CD14-positive monocyte (primary cell): ENCODE measurements at regions not wholly inside any gene's neighbourhood (a gene's known extent, or its start where the extent isn't known, plus 50 kb on each side); places are given as distances from the start of the nearest gene placed in this dataset.
A peak's percentile ranks its signal among the peaks of the same experiment; 100 is the strongest.

Experiments
- DNase-seq, 3 donors: peaks; one replicate each; pipeline ENCODE4 v3.0.0-alpha.2; 2011 to 2022
- H2AFZ ChIP-seq: 2 replicates; pipeline ENCODE4 v1.6.0; 2012; ENCODE audit warnings: mild to moderate bottlenecking, low read depth, low read length, inconsistent platforms; ENCODE audit not compliant: insufficient read depth, poor library complexity, severe bottlenecking
- H3K27ac ChIP-seq, 2 donors: 1 replicate in 1 of 2; 2 replicates in 1 of 2; pipeline ENCODE4 v1.5.1; 2012 to 2013; ENCODE audit warnings: low read length in 2 of 2, control low read depth in 1 of 2, inconsistent platforms in 1 of 2, low read depth in 1 of 2, mild to moderate bottlenecking in 1 of 2
- H3K27me3 ChIP-seq, 2 donors: one replicate each; pipeline versions ENCODE4 v1.6.0 to v1.6.1; 2011 to 2013; ENCODE audit warnings: low read length in 2 of 2; ENCODE audit not compliant: control insufficient read depth in 2 of 2, insufficient read depth in 2 of 2
- H3K36me3 ChIP-seq, 2 donors: replicated peaks in 1 of 2; 1 replicate in 1 of 2; 2 replicates in 1 of 2; pipeline versions ENCODE4 v1.5.1 to v1.6.1; 2012 to 2013; ENCODE audit warnings: low read length in 2 of 2, control low read depth in 1 of 2, inconsistent platforms in 1 of 2, mild to moderate bottlenecking in 1 of 2; ENCODE audit not compliant: insufficient read depth in 2 of 2, control insufficient read depth in 1 of 2
- H3K4me1 ChIP-seq, 2 donors: 1 replicate in 1 of 2; 2 replicates in 1 of 2; pipeline versions ENCODE4 v1.5.1 to v1.6.1; 2012 to 2013; ENCODE audit warnings: low read length in 2 of 2, control low read depth in 1 of 2, inconsistent platforms in 1 of 2, mild to moderate bottlenecking in 1 of 2, moderate library complexity in 1 of 2; ENCODE audit not compliant: insufficient read depth in 2 of 2, control insufficient read depth in 1 of 2
- H3K4me2 ChIP-seq: replicated peaks from 2 replicates; pipeline ENCODE3; 2012; ENCODE audit warnings: low read length, moderate library complexity, mild to moderate bottlenecking; ENCODE audit not compliant: poor library complexity, severe bottlenecking; ENCODE audit errors: extremely low read depth
- H3K4me3 ChIP-seq, 3 experiments: fragments of 200-600 bp in 1 of 3; sonication (generic) in 1 of 3; replicated peaks in 1 of 3; 1 replicate in 2 of 3; 2 replicates in 1 of 3; pipeline ENCODE4 v1.5.1; 2011 to 2013; ENCODE audit warnings: low read length in 3 of 3, mild to moderate bottlenecking in 3 of 3, control low read depth in 2 of 3, low read depth in 2 of 3, inconsistent platforms in 1 of 3, moderate library complexity in 1 of 3
- H3K79me2 ChIP-seq: 2 replicates; pipeline ENCODE4 v1.6.0; 2012; ENCODE audit warnings: mild to moderate bottlenecking, control low read depth, inconsistent platforms, low read length, moderate library complexity; ENCODE audit not compliant: insufficient read depth
- H3K9ac ChIP-seq: 2 replicates; pipeline ENCODE4 v1.6.0; 2017; ENCODE audit warnings: low read length, mild to moderate bottlenecking; ENCODE audit not compliant: insufficient read depth, poor library complexity, severe bottlenecking
- H3K9me3 ChIP-seq, 2 donors: replicated peaks in 1 of 2; 1 replicate in 1 of 2; 2 replicates in 1 of 2; pipeline versions ENCODE4 v1.5.1 to v1.6.1; 2012 to 2013; ENCODE audit warnings: low read length in 2 of 2, control low read depth in 1 of 2; ENCODE audit not compliant: control insufficient read depth in 1 of 2, insufficient read depth in 1 of 2
- H4K20me1 ChIP-seq: 2 replicates; pipeline ENCODE4 v1.6.0; 2012; ENCODE audit warnings: mild to moderate bottlenecking, low read length, control low read depth, moderate library complexity; ENCODE audit not compliant: insufficient read depth
- H3K27ac Mint-ChIP-seq, 7 donors: one replicate each; pipeline ENCODE4 v1.8.0; 2020; ENCODE audit warnings: mild to moderate bottlenecking in 7 of 7, mixed read lengths in 7 of 7, moderate library complexity in 6 of 7, inconsistent platforms in 2 of 7
- H3K27me3 Mint-ChIP-seq, 3 donors: one replicate each; pipeline ENCODE4 v1.8.0; 2021 to 2022; ENCODE audit warnings: low read depth in 3 of 3, mild to moderate bottlenecking in 3 of 3, mixed read lengths in 3 of 3, moderate library complexity in 3 of 3, inconsistent platforms in 1 of 3
- H3K36me3 Mint-ChIP-seq, 2 donors: one replicate each; pipeline ENCODE4 v1.8.0; 2020; ENCODE audit warnings: mixed read lengths in 2 of 2, inconsistent platforms in 1 of 2, mild to moderate bottlenecking in 1 of 2
- H3K4me1 Mint-ChIP-seq: one replicate; pipeline ENCODE4 v1.8.0; 2020; ENCODE audit warnings: mild to moderate bottlenecking, mixed read lengths
- H3K4me3 Mint-ChIP-seq, 2 donors: one replicate each; pipeline ENCODE4 v1.8.0; 2020; ENCODE audit warnings: mild to moderate bottlenecking in 2 of 2, mixed read lengths in 2 of 2, moderate library complexity in 1 of 2
- H3K9me3 Mint-ChIP-seq, 7 donors: one replicate each; pipeline ENCODE4 v1.8.0; 2020 to 2022; ENCODE audit warnings: mixed read lengths in 7 of 7, mild to moderate bottlenecking in 6 of 7, moderate library complexity in 6 of 7, inconsistent platforms in 2 of 7
- CTCF ChIP-seq: fragments of 200-600 bp; IDR thresholded peaks from one replicate; pipeline ENCODE4 v1.8.0; 2022; ENCODE audit warnings: antibody characterized with exemption, mild to moderate bottlenecking
- WGBS: methylation state at CpG from one replicate; pipeline ENCODE4 v1.1.5; 2013; ENCODE audit warnings: missing lambda C conversion rate; ENCODE audit not compliant: insufficient coverage; 5-methylcytosine and 5-hydroxymethylcytosine counted together
- intact Hi-C, 2 donors: fragments of 100-400 bp; cut with micrococcal nuclease; formaldehyde crosslinking; loops; one replicate each; pipeline versions ENCODE4 v1.15.0 to v1.15.1; 2023

- no peak overlapping the region for H3K4me3 Mint-ChIP-seq
These were observed 95.6 kb upstream of the MGAT5 start for GRCh38 chr2:134158295-134158694.

GRCh38 chr2:134161170-134161547, 92.7 kb upstream of the MGAT5 start:
- peaks cover 36% of the 10 kb centered on the region for H3K4me1 Mint-ChIP-seq
- H3K27ac Mint-ChIP-seq: peak overlapping the region; percentile 8 to 88 (median 28)
- peaks cover 52% of the 10 kb centered on the region for H4K20me1 ChIP-seq
- H3K36me3 Mint-ChIP-seq: peaks cover 5 to 14% of the 10 kb centered on the region in 2 donors
- peaks cover 60% of the 10 kb centered on the region for H3K79me2 ChIP-seq
- H3K27me3 Mint-ChIP-seq: peaks cover 0 to 2% (median 0%) of the 10 kb centered on the region in 3 donors
- H3K27ac ChIP-seq: peak overlapping the region in 1 of 2 donors; percentile 17
- peaks cover 13 to 15% of the 10 kb centered on the region in 2 donors for H3K4me1 ChIP-seq
- 0% methylated on average over 1 of the region's 4 CpGs for WGBS
- no peak overlapping the region for H2AFZ ChIP-seq
- H3K4me3 Mint-ChIP-seq: peak overlapping the region; percentile 17 to 47
- H3K36me3 ChIP-seq: peaks cover 0 to 7% of the 10 kb centered on the region in 2 donors
- H3K9me3 ChIP-seq: no peaks in the 10 kb centered on the region
- TF ChIP-seq CTCF: no peak
- no peaks in the 10 kb centered on the region for H3K27me3 ChIP-seq
- no peak overlapping the region for H3K4me2 ChIP-seq
- no peak for DNase-seq
- H3K9ac ChIP-seq: no peak overlapping the region
- H3K4me3 ChIP-seq: no peak overlapping the region
- intact Hi-C loops: no loop called here
- no peaks in the 10 kb centered on the region for H3K9me3 Mint-ChIP-seq

More at GRCh38 chr2:134158295-134158694, 95.6 kb upstream of the MGAT5 start:
- peaks cover 0 to 2% (median 0%) of the 10 kb centered on the region in 3 donors for H3K27me3 Mint-ChIP-seq
- Histone ChIP-seq H3K27ac (no peak overlapping the region), H2AFZ (no peak overlapping the region), H3K27me3 (no peaks in the 10 kb centered on the region), H3K9ac (no peak overlapping the region), H3K9me3 (no peaks in the 10 kb centered on the region), H3K36me3 (peaks cover 0 to 9% of the 10 kb centered on the region in 2 donors), H4K20me1 (peaks cover 71% of the 10 kb centered on the region), H3K79me2 (peaks cover 56% of the 10 kb centered on the region), H3K4me3 (no peak overlapping the region), H3K4me1 (peaks cover 39% of the 10 kb centered on the region in 2 donors), H3K4me2 (no peak overlapping the region)
- peaks cover 61% of the 10 kb centered on the region for H3K4me1 Mint-ChIP-seq
- WGBS: 93% methylated on average over 11 of the region's 13 CpGs
- no peak for TF ChIP-seq CTCF
- no peak for DNase-seq
- H3K27ac Mint-ChIP-seq: no peak overlapping the region
- H3K9me3 Mint-ChIP-seq: no peaks in the 10 kb centered on the region
- intact Hi-C loops: no loop called here
- peaks cover 11 to 13% of the 10 kb centered on the region in 2 donors for H3K36me3 Mint-ChIP-seq
